IMR-90 (cell line): ENCODE measurements at regions not wholly inside any gene's neighbourhood (a gene's known extent, or its start where the extent isn't known, plus 50 kb on each side); places are given as distances from the start of the nearest gene placed in this dataset.

Source experiments
- ATAC-seq: fragments of 200-7000 bp; cut with Tn5 transposase; 2 replicates; pipeline ENCODE4 v1.9.1; 2020; ENCODE audit warnings: low read depth, mild to moderate bottlenecking, moderate library complexity
- BruUV-seq: library from RNA; stranded (reverse); fragments of 400-500 nt; replicated peaks from 2 replicates; lab custom pipeline; 2021; lab: Mats Ljungman, UMichigan
- CTCF ChIA-PET: fragments of 300-600 bp; formaldehyde crosslinking; extraction: SDS; loops from one replicate; lab custom pipeline; 2021; ENCODE audit warnings: antibody characterized with exemption; lab: Yijun Ruan, JAX
- POLR2A ChIA-PET: fragments of 300-600 bp; sonication (Branson Sonifier 250); formaldehyde crosslinking; loops from one replicate; lab custom pipeline; 2022; ENCODE audit warnings: antibody characterized with exemption; ENCODE audit not compliant: unreplicated experiment; lab: Charles Lee
- DNase-seq: peaks from one replicate; pipeline ENCODE4 v3.0.0; 2013
- H2AFZ ChIP-seq: replicated peaks from 2 replicates; pipeline ENCODE3; 2013; ENCODE audit warnings: low read length, mild to moderate bottlenecking; ENCODE audit not compliant: poor library complexity
- H2AK5ac ChIP-seq: 2 replicates; pipeline ENCODE4 v1.6.1; 2013; ENCODE audit warnings: low read depth, low read length, inconsistent platforms
- H2AK9ac ChIP-seq: replicated peaks from 2 replicates; pipeline ENCODE3; 2013; ENCODE audit warnings: mild to moderate bottlenecking, low read depth, low read length, moderate library complexity; ENCODE audit not compliant: poor library complexity
- H2BK120ac ChIP-seq: 2 replicates; pipeline ENCODE4 v1.6.1; 2013; ENCODE audit warnings: low read depth, low read length, inconsistent platforms
- H2BK15ac ChIP-seq: 3 replicates; pipeline ENCODE4 v1.6.1; 2013; ENCODE audit warnings: low read depth, low read length, inconsistent platforms
- H2BK20ac ChIP-seq: 2 replicates; pipeline ENCODE4 v1.6.1; 2013; ENCODE audit warnings: low read depth, mild to moderate bottlenecking, inconsistent platforms, low read length, moderate library complexity
- H2BK5ac ChIP-seq: 2 replicates; pipeline ENCODE4 v1.6.1; 2013; ENCODE audit warnings: mild to moderate bottlenecking, low read depth, low read length, inconsistent platforms; ENCODE audit not compliant: poor library complexity, severe bottlenecking
- H3K14ac ChIP-seq: replicated peaks from 2 replicates; pipeline ENCODE4 v1.6.1; 2013; ENCODE audit warnings: low read depth, low read length, inconsistent platforms
- H3K18ac ChIP-seq: 2 replicates; pipeline ENCODE4 v1.6.1; 2013; ENCODE audit warnings: low read depth, low read length, control low read depth
- H3K23ac ChIP-seq: 2 replicates; pipeline ENCODE4 v1.6.1; 2013; ENCODE audit warnings: low read depth, low read length, inconsistent platforms
- H3K27ac ChIP-seq: 2 replicates; pipeline ENCODE4 v1.5.1; 2013; ENCODE audit warnings: mild to moderate bottlenecking, control low read depth, low read length; ENCODE audit not compliant: insufficient read depth
- H3K27me3 ChIP-seq: 2 replicates; pipeline ENCODE4 v1.6.1; 2013; ENCODE audit warnings: low read length; ENCODE audit not compliant: control insufficient read depth, insufficient read depth
- H3K36me3 ChIP-seq: 2 replicates; pipeline ENCODE4 v1.6.1; 2013; ENCODE audit warnings: low read length, mixed read lengths; ENCODE audit not compliant: control insufficient read depth, insufficient read depth
- H3K4ac ChIP-seq: 2 replicates; pipeline ENCODE4 v1.6.1; 2013; ENCODE audit warnings: low read depth, low read length, inconsistent platforms
- H3K4me1 ChIP-seq: 2 replicates; pipeline ENCODE4 v1.6.1; 2013; ENCODE audit warnings: low read length, mixed read lengths; ENCODE audit not compliant: control insufficient read depth, insufficient read depth
- H3K4me2 ChIP-seq: 2 replicates; pipeline ENCODE4 v1.6.1; 2013; ENCODE audit warnings: low read depth, mild to moderate bottlenecking, control low read depth, low read length, moderate library complexity
- H3K4me3 ChIP-seq: 2 replicates; pipeline ENCODE4 v1.5.1; 2013; ENCODE audit warnings: low read depth, mild to moderate bottlenecking, control low read depth, low read length, moderate library complexity; ENCODE audit not compliant: insufficient read depth
- H3K56ac ChIP-seq: 2 replicates; pipeline ENCODE4 v1.6.1; 2013; ENCODE audit warnings: low read length, inconsistent platforms; ENCODE audit not compliant: insufficient read depth; ENCODE audit errors: extremely low read depth
- H3K79me1 ChIP-seq, 2 experiments: 2 replicates each; pipeline ENCODE4 v1.6.1; 2013; ENCODE audit warnings: low read length in 2 of 2, inconsistent platforms in 1 of 2, low read depth in 1 of 2
- H3K9ac ChIP-seq: 2 replicates; pipeline ENCODE4 v1.6.1; 2013; ENCODE audit warnings: low read depth, low read length, control low read depth
- H3K9me1 ChIP-seq: 2 replicates; pipeline ENCODE4 v1.6.1; 2013; ENCODE audit warnings: low read length, inconsistent platforms; ENCODE audit not compliant: insufficient read depth
- H3K9me3 ChIP-seq: 2 replicates; pipeline ENCODE4 v1.6.1; 2013; ENCODE audit warnings: low read length; ENCODE audit not compliant: control insufficient read depth, insufficient read depth
- H4K20me1 ChIP-seq: 2 replicates; pipeline ENCODE4 v1.6.1; 2013; ENCODE audit warnings: low read length, inconsistent platforms; ENCODE audit not compliant: insufficient read depth
- H4K5ac ChIP-seq: 2 replicates; pipeline ENCODE4 v1.6.1; 2013; ENCODE audit warnings: mild to moderate bottlenecking, low read depth, low read length, control low read depth
- H4K8ac ChIP-seq, 2 experiments: 2 replicates each; pipeline ENCODE4 v1.6.1; 2013; ENCODE audit warnings: low read depth in 2 of 2, low read length in 2 of 2, control low read depth in 1 of 2, inconsistent platforms in 1 of 2
- H4K91ac ChIP-seq: 2 replicates; pipeline ENCODE4 v1.6.1; 2013; ENCODE audit warnings: low read depth, low read length, inconsistent platforms; ENCODE audit not compliant: insufficient read depth
- CHD1 ChIP-seq: IDR thresholded peaks from 2 replicates; pipeline ENCODE4 v1.6.1; 2012; ENCODE audit warnings: low read depth, low read length, improper control_type of control experiment
- MAFK ChIP-seq: IDR thresholded peaks from 2 replicates; pipeline ENCODE4 v1.6.1; 2012; ENCODE audit warnings: low read depth, low read length, improper control_type of control experiment
- NFE2L2 ChIP-seq: fragments of 150-350 bp; IDR thresholded peaks from 2 replicates; pipeline ENCODE4 v1.6.1; 2016; ENCODE audit warnings: low read depth, mild to moderate bottlenecking, low read length
- RAD21 ChIP-seq: IDR thresholded peaks from 2 replicates; pipeline ENCODE4 v1.6.1; 2012; ENCODE audit warnings: low read length, improper control_type of control experiment
- RCOR1 ChIP-seq: IDR thresholded peaks from 2 replicates; pipeline ENCODE4 v1.6.1; 2012; ENCODE audit warnings: mild to moderate bottlenecking, low read length, improper control_type of control experiment; ENCODE audit not compliant: insufficient replicate concordance
- WGBS, 2 experiments: methylation state at CpG; one replicate each; pipeline versions ENCODE4 v1.1.5 to v1.1.7; 2013; ENCODE audit warnings: missing lambda C conversion rate in 2 of 2; ENCODE audit not compliant: insufficient read length in 1 of 2; ENCODE audit errors: extremely low coverage in 2 of 2; 5-methylcytosine and 5-hydroxymethylcytosine counted together
- dilution Hi-C: fragments of 300-500 bp; cut with HindIII; formaldehyde crosslinking; loops from one replicate; pipeline ENCODE4 v1.14.3; 2018; ENCODE audit warnings: low sequenced_read_pairs; ENCODE audit not compliant: unreplicated experiment
- in situ Hi-C: fragments of 300-500 bp; cut with MboI; formaldehyde crosslinking; loops from 3 replicates; pipeline ENCODE4 v1.14.3; 2019; ENCODE audit warnings: low sequenced_read_pairs, inconsistent platforms, mixed read lengths
- intact Hi-C: fragments of 100-400 bp; cut with micrococcal nuclease; formaldehyde crosslinking; loops from 2 replicates; pipeline ENCODE4 v1.10.0; 2022
- TF ChIP-seq, protein P1 (sequence below): conservative IDR thresholded peaks from 2 replicates; pipeline ENCODE4 v1.5.1; 2012; ENCODE audit warnings: mild to moderate bottlenecking, low read depth, low read length, improper control_type of control experiment
- TF ChIP-seq, protein P2 (sequence below): fragments of 150-350 bp; IDR thresholded peaks from 2 replicates; pipeline ENCODE4 v1.6.1; 2016; ENCODE audit warnings: low read depth, mild to moderate bottlenecking, low read length, moderate library complexity, borderline replicate concordance

DNA sequence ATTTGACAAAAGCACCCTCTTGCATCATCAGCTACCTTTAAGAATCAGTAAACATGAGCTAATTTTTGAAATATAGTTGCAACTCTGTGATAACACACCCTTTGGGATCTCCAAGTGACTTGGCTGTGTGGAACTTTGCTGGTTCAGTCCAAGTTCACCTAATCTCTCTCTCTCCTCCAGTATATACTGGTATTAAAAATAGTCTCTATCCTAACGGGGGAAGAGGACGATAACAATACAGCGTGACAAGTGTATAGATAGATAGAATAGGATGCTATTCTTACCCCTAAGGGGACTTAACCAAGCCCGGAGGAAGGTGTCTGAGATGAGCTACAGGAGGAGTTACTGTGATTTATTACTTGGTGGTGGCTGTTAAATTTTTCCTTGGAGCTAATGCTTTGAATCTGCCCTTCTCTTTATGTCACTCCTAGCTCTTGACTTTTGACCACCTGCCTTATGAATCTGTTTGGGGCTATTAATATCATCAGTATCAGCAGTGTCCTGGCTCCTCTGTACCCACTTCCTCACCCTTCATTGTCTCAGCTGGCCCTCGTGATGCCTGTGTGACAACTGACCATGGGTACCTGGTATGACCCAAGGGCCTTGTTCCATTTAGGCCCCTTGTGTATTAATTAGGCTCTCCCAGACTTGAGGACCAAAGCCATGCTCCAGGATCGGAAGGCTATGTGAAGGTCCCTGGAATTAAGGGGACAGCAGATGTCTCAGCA, 223.9 kb downstream of the SREK1 start:
- H4K8ac ChIP-seq: no peak overlapping the region
- no peak overlapping the region for H3K23ac ChIP-seq
- intact Hi-C loops: no loop called here
- H3K4ac ChIP-seq: no peak overlapping the region
- H4K5ac ChIP-seq: no peak overlapping the region
- H3K27me3 ChIP-seq: no peaks in the 10 kb centered on the region
- no peak overlapping the region for H3K18ac ChIP-seq
- no peaks in the 10 kb centered on the region for H3K9me3 ChIP-seq
- 100% methylated on average over 1 of the region's 6 CpGs; no CpG with 5 or more reads in 1 of the 2 experiments for WGBS, 2 experiments
- no TSS peak for BruUV-seq
- dilution Hi-C loops: no loop called here
- no peak overlapping the region for H4K91ac ChIP-seq
- no peak overlapping the region for H2BK15ac ChIP-seq
- no peaks in the 10 kb centered on the region for H4K20me1 ChIP-seq
- H3K4me3 ChIP-seq: no peak overlapping the region
- CTCF ChIA-PET: no interaction called here
- in situ Hi-C loops: no loop called here
- H2AK9ac ChIP-seq: no peak overlapping the region
- H2BK120ac ChIP-seq: no peak overlapping the region
- POLR2A ChIA-PET: no interaction called here
- TF ChIP-seq, protein P1, sequence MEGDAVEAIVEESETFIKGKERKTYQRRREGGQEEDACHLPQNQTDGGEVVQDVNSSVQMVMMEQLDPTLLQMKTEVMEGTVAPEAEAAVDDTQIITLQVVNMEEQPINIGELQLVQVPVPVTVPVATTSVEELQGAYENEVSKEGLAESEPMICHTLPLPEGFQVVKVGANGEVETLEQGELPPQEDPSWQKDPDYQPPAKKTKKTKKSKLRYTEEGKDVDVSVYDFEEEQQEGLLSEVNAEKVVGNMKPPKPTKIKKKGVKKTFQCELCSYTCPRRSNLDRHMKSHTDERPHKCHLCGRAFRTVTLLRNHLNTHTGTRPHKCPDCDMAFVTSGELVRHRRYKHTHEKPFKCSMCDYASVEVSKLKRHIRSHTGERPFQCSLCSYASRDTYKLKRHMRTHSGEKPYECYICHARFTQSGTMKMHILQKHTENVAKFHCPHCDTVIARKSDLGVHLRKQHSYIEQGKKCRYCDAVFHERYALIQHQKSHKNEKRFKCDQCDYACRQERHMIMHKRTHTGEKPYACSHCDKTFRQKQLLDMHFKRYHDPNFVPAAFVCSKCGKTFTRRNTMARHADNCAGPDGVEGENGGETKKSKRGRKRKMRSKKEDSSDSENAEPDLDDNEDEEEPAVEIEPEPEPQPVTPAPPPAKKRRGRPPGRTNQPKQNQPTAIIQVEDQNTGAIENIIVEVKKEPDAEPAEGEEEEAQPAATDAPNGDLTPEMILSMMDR: no peak
- TF ChIP-seq RAD21: no peak
- TF ChIP-seq MAFK: no peak
- TF ChIP-seq RCOR1: no peak
- TF ChIP-seq, protein P2, sequence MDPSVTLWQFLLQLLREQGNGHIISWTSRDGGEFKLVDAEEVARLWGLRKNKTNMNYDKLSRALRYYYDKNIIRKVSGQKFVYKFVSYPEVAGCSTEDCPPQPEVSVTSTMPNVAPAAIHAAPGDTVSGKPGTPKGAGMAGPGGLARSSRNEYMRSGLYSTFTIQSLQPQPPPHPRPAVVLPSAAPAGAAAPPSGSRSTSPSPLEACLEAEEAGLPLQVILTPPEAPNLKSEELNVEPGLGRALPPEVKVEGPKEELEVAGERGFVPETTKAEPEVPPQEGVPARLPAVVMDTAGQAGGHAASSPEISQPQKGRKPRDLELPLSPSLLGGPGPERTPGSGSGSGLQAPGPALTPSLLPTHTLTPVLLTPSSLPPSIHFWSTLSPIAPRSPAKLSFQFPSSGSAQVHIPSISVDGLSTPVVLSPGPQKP: no peak
- no peak for TF ChIP-seq CHD1
- TF ChIP-seq NFE2L2: no peak
- H3K27ac ChIP-seq: no peak overlapping the region
- no peak overlapping the region for H2BK5ac ChIP-seq
- H3K4me2 ChIP-seq: no peak overlapping the region
- no peak overlapping the region for H3K9ac ChIP-seq
- ATAC-seq: no peak
- no peak for DNase-seq
- H3K79me1 ChIP-seq: no peaks in the 10 kb centered on the region
- H2BK20ac ChIP-seq: no peak overlapping the region
- no peaks in the 10 kb centered on the region for H3K9me1 ChIP-seq
- no peaks in the 10 kb centered on the region for H3K36me3 ChIP-seq
- no peaks in the 10 kb centered on the region for H3K4me1 ChIP-seq
- no peak overlapping the region for H3K14ac ChIP-seq
- H2AFZ ChIP-seq: no peak overlapping the region
- no peak overlapping the region for H3K56ac ChIP-seq
- no peak overlapping the region for H2AK5ac ChIP-seq
